ENCODE measurements at regions not wholly inside any gene's neighbourhood (a gene's known extent, or its start where the extent isn't known, plus 50 kb on each side); places are given as distances from the start of the nearest gene placed in this dataset.

GRCh38 chr2:129273266-129274037 is 706.0 kb upstream of the RAB6C start:
- H3K27ac ChIP-seq (ENCODE audit: low read depth, low read length) = no peak overlapping the region
- POLR2A ChIA-PET = no interaction called here
- no peaks in the 10 kb centered on the region for H3K27me3 ChIP-seq (ENCODE audit: control insufficient read depth, insufficient read depth, low read length)
- H3K9me3 ChIP-seq (ENCODE audit: control insufficient read depth, insufficient read depth, low read length) = peaks cover 3% of the 10 kb centered on the region; the same call in 1 of the 2 replicates
- TF ChIP-seq CTCF (IDR thresholded peaks at IDR 0.05; ENCODE audit: low read depth, low read length) = no peak
- CTCF ChIA-PET = no interaction called here
- no peak overlapping the region for H3K4me3 ChIP-seq (ENCODE audit: low read depth, low read length)
- no peak for DNase-seq (ENCODE audit: low read depth, low spot score)

DNA sequence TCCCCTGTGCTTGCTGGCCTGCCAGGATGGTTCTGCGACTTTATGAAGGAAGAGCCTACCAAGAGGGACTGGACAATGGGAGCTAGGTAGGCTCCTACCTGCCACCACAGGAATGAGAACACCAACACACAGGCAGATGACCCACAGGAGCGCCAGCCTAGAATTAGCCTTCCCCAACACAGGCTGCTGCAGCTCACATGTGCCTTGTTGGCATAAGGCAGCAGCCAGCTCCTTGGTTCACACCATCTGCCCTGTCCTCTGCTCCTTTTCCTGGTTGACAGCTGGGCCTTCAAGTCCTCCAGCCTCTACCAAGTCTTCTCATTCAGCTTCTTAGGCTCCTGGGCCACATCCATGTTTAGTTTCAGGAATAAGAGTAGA is 705.4 kb upstream of the RAB6C start:
- DNase-seq (ENCODE audit: low read depth, low spot score) = no peak
- TF ChIP-seq CTCF (IDR thresholded peaks at IDR 0.05; ENCODE audit: low read depth, low read length) = no peak
- Histone ChIP-seq H3K27me3 (ENCODE audit: control insufficient read depth, insufficient read depth, low read length) (no peaks in the 10 kb centered on the region), H3K27ac (ENCODE audit: low read depth, low read length) (no peak overlapping the region), H3K4me3 (ENCODE audit: low read depth, low read length) (no peak overlapping the region), H3K9me3 (ENCODE audit: control insufficient read depth, insufficient read depth, low read length) (peaks cover 3% of the 10 kb centered on the region; the same call in 1 of the 2 replicates)
- ChIA-PET POLR2A (no interaction called here), CTCF (no interaction called here)

DNA sequence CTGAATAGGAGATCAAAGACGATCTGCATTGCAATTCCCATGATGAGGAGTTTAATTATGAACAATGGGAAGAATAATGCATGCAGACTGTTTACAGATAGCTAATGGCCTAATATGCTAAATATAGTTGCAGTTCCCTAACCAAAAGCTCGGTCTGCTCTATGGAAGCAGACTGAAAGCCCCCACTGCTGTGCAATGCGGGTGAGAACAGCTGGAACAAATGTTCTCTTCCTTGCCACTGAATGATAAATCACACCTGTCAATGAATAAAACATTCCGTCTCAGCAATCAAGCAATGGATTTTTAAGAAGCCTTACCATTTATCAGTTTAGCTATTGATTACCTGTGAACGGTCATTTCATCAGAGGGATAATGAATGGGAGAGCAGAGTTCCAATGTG is 704.5 kb upstream of the RAB6C start:
- no peak overlapping the region for H3K27ac ChIP-seq (ENCODE audit: low read depth, low read length)
- POLR2A ChIA-PET = no interaction called here

DNA sequence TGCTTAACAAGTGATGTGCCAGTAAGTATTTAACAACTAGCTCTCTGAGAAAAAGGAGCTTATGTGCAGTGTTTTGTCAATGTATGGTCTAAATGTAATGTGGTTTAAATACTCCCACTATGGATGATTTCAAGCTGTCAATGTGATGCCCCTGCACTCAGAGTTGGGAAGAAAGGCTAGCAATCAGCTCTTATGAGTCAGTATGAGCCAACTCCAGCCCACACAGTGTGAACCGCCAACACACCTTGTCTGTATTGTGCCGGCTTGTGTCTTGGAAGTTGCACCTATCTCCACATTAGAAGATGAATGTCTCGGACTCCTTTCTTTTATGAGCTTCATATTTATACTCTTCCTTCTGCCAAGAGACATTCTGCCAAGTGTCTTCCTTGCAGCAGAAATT is 703.8 kb upstream of the RAB6C start:
- H3K27me3 ChIP-seq (ENCODE audit: control insufficient read depth, insufficient read depth, low read length) = no peaks in the 10 kb centered on the region
- no peak for TF ChIP-seq CTCF (IDR thresholded peaks at IDR 0.05; ENCODE audit: low read depth, low read length)
- H3K4me3 ChIP-seq (ENCODE audit: low read depth, low read length) = no peak overlapping the region
- no peak for DNase-seq (ENCODE audit: low read depth, low spot score)
- CTCF ChIA-PET = no interaction called here
- peaks cover 3% of the 10 kb centered on the region; the same call in 1 of the 2 replicates for H3K9me3 ChIP-seq (ENCODE audit: control insufficient read depth, insufficient read depth, low read length)
- no peak overlapping the region for H3K27ac ChIP-seq (ENCODE audit: low read depth, low read length)
- POLR2A ChIA-PET = no interaction called here

More for the DNA sequence above, 704.5 kb upstream of the RAB6C start:
- Histone ChIP-seq H3K4me3 (ENCODE audit: low read depth, low read length) (no peak overlapping the region), H3K9me3 (ENCODE audit: control insufficient read depth, insufficient read depth, low read length) (peaks cover 3% of the 10 kb centered on the region; the same call in 1 of the 2 replicates), H3K27me3 (ENCODE audit: control insufficient read depth, insufficient read depth, low read length) (no peaks in the 10 kb centered on the region)
- DNase-seq (ENCODE audit: low read depth, low spot score) = no peak
- CTCF ChIA-PET = no interaction called here
- no peak for TF ChIP-seq CTCF (IDR thresholded peaks at IDR 0.05; ENCODE audit: low read depth, low read length)

DNA sequence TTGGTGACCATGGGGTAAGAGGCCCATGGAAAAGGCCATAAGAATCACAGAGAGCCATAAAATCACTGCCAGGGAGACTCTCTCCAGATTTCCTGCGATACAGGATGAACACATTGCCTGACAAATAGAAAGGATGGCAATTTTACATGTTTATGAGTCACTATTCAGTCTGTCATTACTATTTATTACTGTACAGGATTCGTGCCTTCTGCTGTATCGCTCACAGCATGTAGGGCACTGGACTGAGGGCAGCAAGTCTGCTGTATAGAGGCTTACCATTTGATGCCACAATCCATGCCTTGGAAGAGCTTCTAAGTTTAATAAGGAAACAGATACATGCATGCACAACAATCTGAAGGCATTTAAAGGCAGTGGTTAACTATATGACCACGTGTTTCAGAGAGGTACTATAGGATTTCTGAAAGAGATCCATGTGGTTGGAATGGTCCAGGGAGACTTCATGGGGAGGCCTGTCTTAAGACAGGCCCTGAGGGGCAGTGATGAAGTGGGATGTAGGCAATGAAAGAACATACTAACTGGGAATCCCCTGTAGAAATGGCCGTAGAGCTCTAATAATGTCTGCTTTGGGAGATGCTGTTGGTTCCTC is 702.4 kb upstream of the RAB6C start:
- ChIA-PET POLR2A (no interaction called here), CTCF (no interaction called here)
- peaks cover 5% of the 10 kb centered on the region; the same call in 1 of the 2 replicates for H3K9me3 ChIP-seq (ENCODE audit: control insufficient read depth, insufficient read depth, low read length)
- no peaks in the 10 kb centered on the region for H3K27me3 ChIP-seq (ENCODE audit: control insufficient read depth, insufficient read depth, low read length)
- no peak for DNase-seq (ENCODE audit: low read depth, low spot score)
- H3K27ac ChIP-seq (ENCODE audit: low read depth, low read length) = no peak overlapping the region
- no peak for TF ChIP-seq CTCF (IDR thresholded peaks at IDR 0.05; ENCODE audit: low read depth, low read length)
- H3K4me3 ChIP-seq (ENCODE audit: low read depth, low read length) = no peak overlapping the region

Data from AG04450 (cell line).